B cell (primary cell): ENCODE measurements at regions not wholly inside any gene's neighbourhood (a gene's known extent, or its start where the extent isn't known, plus 50 kb on each side); places are given as distances from the start of the nearest gene placed in this dataset.

ENCODE experiments used
- ATAC-seq: fragments of 200-7000 bp; cut with Tn5 transposase; one replicate; pipeline ENCODE4 v1.10.0; 2021; ENCODE audit warnings: low read depth, mild to moderate bottlenecking, moderate number of reproducible peaks, moderate library complexity
- CTCF ChIA-PET: fragments of 350-600 bp; sonication (Branson Sonifier 250); formaldehyde crosslinking; loops from one replicate; lab custom pipeline; 2021; ENCODE audit warnings: antibody characterized with exemption, inconsistent platforms; lab: Charles Lee
- POLR2A ChIA-PET: fragments of 350-600 bp; sonication (Branson Sonifier 250); formaldehyde crosslinking; loops from one replicate; lab custom pipeline; 2021; ENCODE audit warnings: antibody characterized with exemption; lab: Charles Lee
- DNase-seq: peaks from one replicate; pipeline ENCODE4 v3.0.0; 2013
- H2AFZ ChIP-seq: 2 replicates; pipeline ENCODE4 v1.6.1; 2012; ENCODE audit warnings: mild to moderate bottlenecking, low read depth, low read length; ENCODE audit not compliant: insufficient read depth, poor library complexity, severe bottlenecking
- H3K27ac ChIP-seq, 2 donors: 1 replicate in 1 of 2; 2 replicates in 1 of 2; pipeline ENCODE4 v1.5.1; 2012 to 2013; ENCODE audit warnings: low read length in 2 of 2, mild to moderate bottlenecking in 2 of 2, moderate library complexity in 1 of 2
- H3K27me3 ChIP-seq, 4 experiments: fragments of 200-600 bp in 1 of 4; sonication (generic) in 1 of 4; replicated peaks in 1 of 4; 1 replicate in 2 of 4; 2 replicates in 2 of 4; pipeline versions ENCODE4 v1.6.1 to v1.7.0; 2013 to 2016; ENCODE audit warnings: low read length in 3 of 4, mild to moderate bottlenecking in 2 of 4, mixed read lengths in 1 of 4, moderate library complexity in 1 of 4; ENCODE audit not compliant: insufficient read depth in 4 of 4, control insufficient read depth in 3 of 4; ENCODE audit errors: control extremely low read depth in 1 of 4
- H3K36me3 ChIP-seq, 2 experiments: replicated peaks in 1 of 2; 1 replicate in 1 of 2; 2 replicates in 1 of 2; pipeline versions ENCODE4 v1.6.1 to v1.7.1; 2013; ENCODE audit warnings: low read length in 1 of 2; ENCODE audit not compliant: insufficient read depth in 2 of 2, control insufficient read depth in 1 of 2; ENCODE audit errors: control extremely low read depth in 1 of 2, extremely low read depth in 1 of 2
- H3K4me1 ChIP-seq, 2 donors: fragments of 200-600 bp in 1 of 2; sonication (generic) in 1 of 2; 1 replicate in 1 of 2; 2 replicates in 1 of 2; pipeline versions ENCODE4 v1.5.1 to v1.6.1; 2013 to 2017; ENCODE audit warnings: low read length in 2 of 2; ENCODE audit not compliant: control insufficient read depth in 2 of 2, insufficient read depth in 2 of 2
- H3K4me2 ChIP-seq: replicated peaks from 2 replicates; pipeline ENCODE3; 2012; ENCODE audit warnings: mild to moderate bottlenecking, low read depth, low read length; ENCODE audit not compliant: poor library complexity, severe bottlenecking
- H3K4me3 ChIP-seq, 5 experiments: fragments of 200-600 bp in 1 of 5; sonication (generic) in 1 of 5; 1 replicate in 3 of 5; 2 replicates in 2 of 5; pipeline versions ENCODE4 v1.5.1 to v1.7.0; 2011 to 2016; ENCODE audit warnings: low read length in 4 of 5, mild to moderate bottlenecking in 4 of 5, low read depth in 2 of 5, control low read depth in 1 of 5, moderate library complexity in 1 of 5; ENCODE audit not compliant: insufficient read depth in 1 of 5; ENCODE audit errors: control extremely low read depth in 1 of 5, extremely low read depth in 1 of 5
- H3K79me2 ChIP-seq: fragments of 200-600 bp; sonication (generic); one replicate; pipeline ENCODE4 v1.6.0; 2016; ENCODE audit warnings: low read length; ENCODE audit not compliant: control insufficient read depth, insufficient read depth
- H3K9ac ChIP-seq: fragments of 200-600 bp; sonication (generic); 2 replicates; pipeline ENCODE4 v1.6.1; 2017; ENCODE audit warnings: mild to moderate bottlenecking, low read length, moderate library complexity
- H3K9me3 ChIP-seq, 3 donors: one replicate each; pipeline versions ENCODE4 v1.6.1 to v1.7.1; 2013; ENCODE audit warnings: low read length in 2 of 3; ENCODE audit not compliant: control insufficient read depth in 2 of 3, insufficient read depth in 1 of 3; ENCODE audit errors: control extremely low read depth in 1 of 3
- H4K20me1 ChIP-seq: 2 replicates; pipeline ENCODE4 v1.6.0; 2012; ENCODE audit warnings: mild to moderate bottlenecking, low read length; ENCODE audit not compliant: insufficient read depth, control insufficient read depth, poor library complexity, severe bottlenecking
- H3K27ac Mint-ChIP-seq: one replicate; pipeline ENCODE4 v1.8.0; 2021; ENCODE audit warnings: mixed read lengths
- H3K27me3 Mint-ChIP-seq: one replicate; pipeline ENCODE4 v1.8.0; 2021; ENCODE audit warnings: mixed read lengths
- H3K4me1 Mint-ChIP-seq: one replicate; pipeline ENCODE4 v1.8.0; 2021; ENCODE audit warnings: mixed read lengths
- H3K4me3 Mint-ChIP-seq: one replicate; pipeline ENCODE4 v1.8.0; 2021; ENCODE audit warnings: mixed read lengths
- H3K9me3 Mint-ChIP-seq: one replicate; pipeline ENCODE4 v1.8.0; 2022; ENCODE audit warnings: mixed read lengths; ENCODE audit not compliant: insufficient read depth
- EZH2 ChIP-seq: IDR thresholded peaks from 2 replicates; pipeline ENCODE4 v1.6.1; 2012; ENCODE audit warnings: borderline replicate concordance, low read depth, mild to moderate bottlenecking, moderate library complexity, low read length; ENCODE audit not compliant: insufficient read depth, poor library complexity, severe bottlenecking
- WGBS: methylation state at CpG from one replicate; pipeline ENCODE4 v1.1.5; 2013; ENCODE audit warnings: missing lambda C conversion rate; ENCODE audit not compliant: insufficient coverage; 5-methylcytosine and 5-hydroxymethylcytosine counted together
- intact Hi-C: fragments of 100-400 bp; cut with micrococcal nuclease; formaldehyde crosslinking; loops from one replicate; pipeline ENCODE4 v1.10.0; 2022
- TF ChIP-seq, protein P1 (sequence below): fragments of 200-600 bp; IDR thresholded peaks from one replicate; pipeline ENCODE4 v1.8.0; 2022; ENCODE audit warnings: antibody characterized with exemption, mild to moderate bottlenecking

DNA sequence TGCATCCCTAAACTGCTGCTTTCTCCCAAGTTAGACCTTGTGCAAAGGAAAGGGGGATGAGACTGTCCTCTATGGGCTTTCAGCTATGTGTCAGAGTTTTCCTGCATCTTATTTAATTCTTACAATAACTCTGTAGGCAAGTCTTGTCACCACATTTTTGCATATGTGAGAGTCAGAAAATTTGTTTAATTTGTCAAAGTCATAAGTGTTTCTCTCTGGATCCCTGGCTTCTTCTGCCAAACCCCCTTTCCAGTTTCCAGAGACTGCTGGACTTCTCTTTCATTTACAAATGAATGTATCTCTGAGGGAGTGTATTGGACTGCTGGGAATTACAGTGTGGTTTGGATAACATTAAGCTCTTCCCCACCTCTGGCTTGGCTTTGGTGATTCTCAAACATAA, 877.6 kb upstream of the SEL1L start:
- intact Hi-C loops, result no loop called here
- Mint-ChIP-seq H3K4me1 (no peaks in the 10 kb centered on the region), H3K4me3 (no peak overlapping the region), H3K27ac (no peak overlapping the region), H3K9me3 (peaks cover 7% of the 10 kb centered on the region), H3K27me3 (no peaks in the 10 kb centered on the region)
- Histone ChIP-seq H4K20me1 (no peaks in the 10 kb centered on the region), H3K4me2 (no peak overlapping the region), H3K27me3 (no peaks in the 10 kb centered on the region), H3K36me3 (no peaks in the 10 kb centered on the region), H3K9me3 (peaks cover 0 to 1% (median 0%) of the 10 kb centered on the region in 3 donors), H3K9ac (no peak overlapping the region), H2AFZ (no peak overlapping the region), H3K27ac (no peak overlapping the region), H3K79me2 (no peaks in the 10 kb centered on the region), H3K4me1 (no peaks in the 10 kb centered on the region), H3K4me3 (no peak overlapping the region)
- no peak for DNase-seq
- TF ChIP-seq EZH2, result no peak
- TF ChIP-seq, protein P1, sequence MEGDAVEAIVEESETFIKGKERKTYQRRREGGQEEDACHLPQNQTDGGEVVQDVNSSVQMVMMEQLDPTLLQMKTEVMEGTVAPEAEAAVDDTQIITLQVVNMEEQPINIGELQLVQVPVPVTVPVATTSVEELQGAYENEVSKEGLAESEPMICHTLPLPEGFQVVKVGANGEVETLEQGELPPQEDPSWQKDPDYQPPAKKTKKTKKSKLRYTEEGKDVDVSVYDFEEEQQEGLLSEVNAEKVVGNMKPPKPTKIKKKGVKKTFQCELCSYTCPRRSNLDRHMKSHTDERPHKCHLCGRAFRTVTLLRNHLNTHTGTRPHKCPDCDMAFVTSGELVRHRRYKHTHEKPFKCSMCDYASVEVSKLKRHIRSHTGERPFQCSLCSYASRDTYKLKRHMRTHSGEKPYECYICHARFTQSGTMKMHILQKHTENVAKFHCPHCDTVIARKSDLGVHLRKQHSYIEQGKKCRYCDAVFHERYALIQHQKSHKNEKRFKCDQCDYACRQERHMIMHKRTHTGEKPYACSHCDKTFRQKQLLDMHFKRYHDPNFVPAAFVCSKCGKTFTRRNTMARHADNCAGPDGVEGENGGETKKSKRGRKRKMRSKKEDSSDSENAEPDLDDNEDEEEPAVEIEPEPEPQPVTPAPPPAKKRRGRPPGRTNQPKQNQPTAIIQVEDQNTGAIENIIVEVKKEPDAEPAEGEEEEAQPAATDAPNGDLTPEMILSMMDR, result no peak
- ChIA-PET POLR2A (no interaction called here), CTCF (no interaction called here)
- ATAC-seq, result no peak

DNA sequence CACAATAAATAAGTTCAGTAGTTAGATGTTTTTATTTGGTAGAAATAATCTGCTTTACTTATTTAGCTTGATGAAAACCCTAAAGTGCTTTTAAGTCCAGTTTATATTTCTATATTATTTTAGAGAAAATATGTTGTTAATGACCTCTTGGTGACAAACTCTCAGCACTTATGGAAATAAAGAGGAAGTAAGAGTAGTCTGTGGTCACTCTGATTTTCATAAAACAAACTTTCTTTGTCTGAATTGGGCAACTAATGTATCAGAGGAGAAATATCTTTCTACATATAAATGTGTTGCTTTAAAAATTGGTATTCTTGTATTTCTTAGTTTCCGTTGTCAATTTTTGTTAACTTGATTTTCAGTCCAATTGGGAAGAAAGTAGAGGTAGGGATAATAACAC, 878.9 kb upstream of the SEL1L start:
- ATAC-seq (no peak), DNase-seq (no peak)
- Histone ChIP-seq H2AFZ (no peak overlapping the region), H3K4me1 (no peaks in the 10 kb centered on the region), H3K4me3 (no peak overlapping the region), H3K36me3 (no peaks in the 10 kb centered on the region), H3K27me3 (no peaks in the 10 kb centered on the region), H3K4me2 (no peak overlapping the region), H3K9me3 (peaks cover 0 to 3% (median 0%) of the 10 kb centered on the region in 3 donors), H3K9ac (no peak overlapping the region), H3K27ac (no peak overlapping the region), H3K79me2 (no peaks in the 10 kb centered on the region), H4K20me1 (no peaks in the 10 kb centered on the region)
- ChIA-PET CTCF (no interaction called here), POLR2A (no interaction called here)
- no CpG with 5 or more reads among the region's 1 CpG for WGBS
- TF ChIP-seq EZH2, result no peak
- TF ChIP-seq, protein P1, result no peak
- H3K4me1 Mint-ChIP-seq, result no peaks in the 10 kb centered on the region
- no peaks in the 10 kb centered on the region for H3K27me3 Mint-ChIP-seq
- H3K27ac Mint-ChIP-seq, result no peak overlapping the region
- intact Hi-C loops, result no loop called here
- H3K9me3 Mint-ChIP-seq, result peaks cover 6% of the 10 kb centered on the region
- H3K4me3 Mint-ChIP-seq, result no peak overlapping the region
